GM21576 (cell line): ENCODE measurements at regions not wholly inside any gene's neighbourhood (a gene's known extent, or its start where the extent isn't known, plus 50 kb on each side); places are given as distances from the start of the nearest gene placed in this dataset.
"Not testable (repeated sequence)": the region's sequence is repeated elsewhere in the genome, so short reads cannot be mapped to it uniquely, and the experiment has no call there.

Experiments
- ATAC-seq: cut with Tn5 transposase; IDR thresholded peaks from one replicate; pipeline ENCODE4 v1.9.1; 2021; ENCODE audit warnings: mild to moderate bottlenecking, moderate library complexity; ENCODE audit not compliant: unreplicated experiment

DNA sequence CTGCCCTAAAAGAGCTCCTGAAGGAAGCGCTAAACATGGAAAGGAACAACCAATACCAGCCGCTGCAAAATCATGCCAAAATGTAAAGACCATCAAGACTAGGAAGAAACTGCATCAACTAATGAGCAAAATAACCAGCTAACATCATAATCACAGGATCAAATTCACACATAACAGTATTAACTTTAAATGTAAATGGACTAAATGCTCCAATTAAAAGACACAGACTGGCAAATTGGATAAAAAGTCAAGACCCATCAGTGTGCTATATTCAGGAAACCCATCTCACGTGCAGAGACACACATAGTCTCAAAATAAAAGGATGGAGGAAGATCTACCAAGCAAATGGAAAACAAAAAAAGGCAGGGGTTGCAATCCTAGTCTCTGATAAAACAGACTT is 88.8 kb upstream of the CAV2 start:
- not testable (repeated sequence) for ATAC-seq

DNA sequence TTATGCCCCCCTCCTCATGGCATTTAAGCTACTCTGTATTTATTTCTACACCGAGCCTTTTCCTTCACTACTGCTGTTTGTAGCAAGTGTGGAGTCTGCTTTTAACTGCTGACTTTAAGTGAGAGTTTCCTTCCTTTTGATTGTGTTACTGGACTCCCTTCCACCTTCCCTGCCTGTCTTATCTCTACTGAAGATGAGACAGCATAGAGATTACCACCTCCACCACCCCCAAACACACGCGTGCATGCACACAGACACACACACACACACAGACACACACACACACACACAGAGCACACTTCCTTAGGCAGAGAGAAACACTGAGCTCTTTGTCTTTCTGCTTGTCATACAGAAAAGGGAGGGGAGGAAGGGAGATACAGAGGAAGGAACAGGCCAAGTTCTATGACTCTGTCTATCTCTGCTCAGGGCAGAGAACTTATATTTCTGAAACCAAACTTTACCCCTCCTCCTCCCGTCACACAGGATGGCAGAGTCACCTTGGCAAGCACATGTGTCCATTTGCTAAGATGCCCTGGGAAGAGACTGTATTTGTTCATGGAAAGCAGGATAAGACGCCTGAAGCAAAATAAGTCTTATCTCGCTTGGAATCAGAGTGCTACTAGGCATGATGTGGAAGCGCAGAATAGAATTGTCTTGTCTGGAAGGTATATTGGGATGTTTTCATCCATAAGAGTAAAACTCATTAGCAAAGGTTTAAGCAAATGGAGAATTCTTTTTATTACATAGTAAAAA is 81.8 kb upstream of the CAV2 start:
- ATAC-seq = no peak

DNA sequence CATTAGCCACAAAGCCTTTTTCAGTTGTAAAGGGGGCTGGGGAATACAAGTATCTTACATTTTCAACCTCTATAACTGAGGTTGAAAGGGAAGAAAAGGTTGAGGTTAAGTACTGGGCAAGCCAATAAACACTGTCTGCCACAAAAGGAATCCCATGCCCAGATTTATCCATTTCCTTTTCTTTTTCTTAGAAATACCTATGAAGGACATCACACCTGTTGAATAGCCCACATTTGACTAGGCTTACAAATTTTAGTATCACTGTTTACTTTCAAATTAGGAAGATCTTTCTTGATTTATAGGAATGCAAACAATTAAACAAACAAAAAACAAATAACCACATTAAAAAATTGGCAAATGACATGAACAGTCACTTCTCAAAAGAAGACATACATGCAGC is 81.0 kb upstream of the CAV2 start:
- ATAC-seq = no peak

DNA sequence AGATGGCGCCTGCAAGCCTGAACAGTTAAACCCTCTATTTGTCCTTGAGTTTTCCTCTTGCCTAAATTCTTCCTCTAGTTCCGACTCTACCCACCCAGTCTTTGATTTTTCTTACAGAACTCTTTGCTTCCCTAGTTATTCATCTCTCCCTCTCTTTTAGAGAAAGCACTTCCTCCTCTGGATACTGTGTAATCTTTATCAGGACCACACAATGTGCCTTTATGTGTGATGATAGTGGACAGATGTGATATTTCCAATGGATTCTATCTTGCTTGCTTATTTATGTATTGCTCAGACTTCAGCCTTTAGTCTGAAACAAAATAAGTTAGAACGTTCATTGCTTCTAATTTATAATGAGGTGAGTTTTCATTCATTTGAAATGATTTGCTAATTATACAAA is 79.5 kb upstream of the CAV2 start:
- ATAC-seq = no peak

DNA sequence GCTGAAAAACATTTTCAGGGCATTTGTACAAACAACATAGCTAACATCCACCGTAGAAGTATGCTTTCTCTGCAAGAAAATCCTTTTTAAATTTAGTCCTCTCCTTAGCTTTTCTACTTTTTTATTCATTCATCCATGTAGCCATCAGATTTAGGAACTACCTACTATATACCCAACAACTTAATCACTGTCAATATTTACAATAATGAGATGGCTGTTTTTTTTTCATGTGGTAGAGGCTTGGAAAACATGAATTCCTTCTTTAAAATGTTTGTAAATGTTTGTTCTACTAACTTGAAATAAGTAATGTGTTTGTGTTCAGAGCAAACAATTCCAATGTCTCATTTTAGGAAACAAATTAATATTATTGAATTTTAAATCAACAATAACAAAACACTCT is 78.2 kb upstream of the CAV2 start:
- ATAC-seq = no peak

DNA sequence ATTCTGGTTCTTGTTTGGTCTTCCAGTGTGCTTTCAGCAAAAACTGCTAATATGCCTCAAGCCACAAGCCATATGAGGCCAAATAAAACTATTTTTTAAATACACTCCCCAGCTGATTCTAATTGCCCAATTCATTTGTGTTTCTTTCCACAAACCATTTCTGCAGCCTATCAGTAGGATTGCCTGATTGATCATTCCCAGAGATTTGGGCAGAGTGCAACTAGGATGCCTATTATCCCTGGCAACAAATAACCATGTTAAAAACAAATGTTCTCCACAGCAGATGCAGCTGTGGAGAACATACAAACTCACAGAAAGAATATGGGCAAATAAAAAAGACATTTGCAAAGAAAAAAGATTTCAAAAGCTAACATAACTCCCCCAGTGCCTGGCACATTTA is 76.9 kb upstream of the CAV2 start:
- ATAC-seq = no peak

DNA sequence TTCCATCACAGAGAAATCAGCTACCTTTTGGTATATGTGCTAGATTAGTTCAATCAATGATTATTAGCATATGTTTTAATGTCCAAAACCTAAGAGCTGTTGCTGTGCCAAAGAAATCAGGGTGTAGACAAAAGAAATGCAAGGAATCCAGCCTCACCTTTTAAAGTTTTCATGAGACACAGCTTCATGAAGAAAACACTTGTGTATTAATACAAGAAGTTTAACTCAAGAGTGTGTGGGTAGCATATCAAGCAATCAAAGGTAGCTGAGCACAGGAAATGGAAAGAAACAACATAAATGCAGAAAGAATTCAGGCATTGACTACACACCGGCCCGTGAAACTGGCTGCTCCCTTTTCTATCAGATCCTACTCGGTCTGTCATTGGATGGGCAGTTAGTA is 76.0 kb upstream of the CAV2 start:
- ATAC-seq = no peak

DNA sequence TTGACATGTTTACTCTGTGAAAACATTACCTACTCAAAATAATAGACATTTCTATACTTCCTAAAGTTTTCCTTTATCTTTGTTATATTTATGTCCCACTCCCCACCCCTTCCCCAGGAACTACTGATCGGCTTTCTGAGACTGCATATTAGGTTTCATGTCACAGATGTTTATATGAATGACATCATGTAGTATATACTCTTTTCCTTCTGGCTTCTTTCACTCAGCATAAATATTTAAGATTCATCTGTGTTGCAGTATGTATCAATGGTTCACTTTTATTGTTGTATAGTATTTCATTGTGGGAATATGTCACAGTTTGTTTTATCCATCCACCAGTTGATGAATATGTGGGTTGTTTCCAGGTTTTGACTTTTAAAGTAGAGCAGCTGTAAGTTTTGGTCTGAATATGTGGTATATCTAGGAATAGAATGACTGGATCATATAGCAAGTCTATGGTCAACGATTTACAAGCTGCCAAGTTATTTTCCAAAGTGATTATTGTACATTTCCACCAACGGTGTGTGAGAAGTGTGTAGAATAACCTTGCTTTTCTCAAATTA is 73.8 kb upstream of the CAV2 start:
- no peak for ATAC-seq

DNA sequence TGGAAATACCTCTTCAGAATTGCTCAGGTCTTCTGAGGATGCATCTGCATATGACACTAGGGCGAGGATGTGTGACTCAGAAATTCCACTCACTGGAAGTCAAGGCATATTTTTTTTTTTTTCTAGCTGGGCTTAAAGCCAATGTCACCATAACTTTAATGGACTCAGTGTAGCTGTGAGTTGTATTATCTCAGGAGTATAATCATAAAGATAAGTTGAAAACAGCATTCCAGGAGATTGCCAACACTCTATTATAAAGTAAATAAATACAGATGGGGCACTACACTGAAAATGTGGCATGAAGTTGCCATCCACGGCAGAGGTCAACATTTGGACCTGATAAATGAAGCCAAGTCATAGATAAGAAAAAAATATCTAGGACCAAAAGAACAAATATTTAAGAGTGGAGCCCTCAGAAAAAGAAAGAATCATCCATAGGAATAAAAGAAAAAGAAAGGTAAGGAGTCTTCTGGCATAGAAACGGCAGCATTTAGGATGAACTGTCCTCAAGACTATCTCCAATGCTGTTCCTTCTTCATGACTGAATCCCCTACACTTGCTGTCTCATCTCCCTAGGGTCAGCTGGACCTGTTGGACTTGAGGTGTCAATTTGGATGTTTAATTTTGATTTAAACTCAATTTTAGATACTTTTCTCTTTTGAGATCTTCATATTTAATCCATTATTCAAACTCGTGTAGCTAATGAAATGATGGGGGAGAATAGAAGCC is 72.9 kb upstream of the CAV2 start:
- no peak for ATAC-seq

DNA sequence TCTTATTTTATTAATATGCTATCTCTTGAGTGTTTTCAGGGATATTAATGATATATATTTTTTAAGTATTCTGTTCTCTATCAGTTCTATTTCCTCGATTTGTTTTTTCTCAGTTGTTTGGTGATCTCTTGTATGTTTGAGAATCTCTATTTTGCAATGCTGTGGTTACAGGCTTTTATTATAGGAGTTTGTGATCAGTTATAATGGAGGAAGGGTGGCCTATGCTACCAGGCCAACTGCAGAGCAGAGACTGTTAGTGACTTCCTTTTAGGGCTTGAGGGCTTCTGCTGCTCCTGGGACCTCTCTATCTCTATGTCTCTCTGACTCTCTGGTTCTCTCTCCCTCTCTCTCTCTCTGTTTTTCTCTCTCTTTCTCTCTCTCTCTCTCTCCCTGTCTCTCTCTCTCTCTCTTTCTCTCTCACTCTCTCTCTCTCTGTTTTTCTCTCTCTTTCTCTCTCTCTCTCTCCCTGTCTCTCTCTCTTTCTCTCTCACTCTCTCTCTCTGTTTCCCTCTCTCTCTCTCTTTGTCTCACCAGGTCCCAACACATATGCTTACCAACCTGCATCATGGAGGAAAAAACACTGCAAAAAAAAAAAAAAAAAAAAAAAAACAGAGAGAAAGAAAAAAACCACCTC is 69.4 kb upstream of the CAV2 start:
- no peak for ATAC-seq

DNA sequence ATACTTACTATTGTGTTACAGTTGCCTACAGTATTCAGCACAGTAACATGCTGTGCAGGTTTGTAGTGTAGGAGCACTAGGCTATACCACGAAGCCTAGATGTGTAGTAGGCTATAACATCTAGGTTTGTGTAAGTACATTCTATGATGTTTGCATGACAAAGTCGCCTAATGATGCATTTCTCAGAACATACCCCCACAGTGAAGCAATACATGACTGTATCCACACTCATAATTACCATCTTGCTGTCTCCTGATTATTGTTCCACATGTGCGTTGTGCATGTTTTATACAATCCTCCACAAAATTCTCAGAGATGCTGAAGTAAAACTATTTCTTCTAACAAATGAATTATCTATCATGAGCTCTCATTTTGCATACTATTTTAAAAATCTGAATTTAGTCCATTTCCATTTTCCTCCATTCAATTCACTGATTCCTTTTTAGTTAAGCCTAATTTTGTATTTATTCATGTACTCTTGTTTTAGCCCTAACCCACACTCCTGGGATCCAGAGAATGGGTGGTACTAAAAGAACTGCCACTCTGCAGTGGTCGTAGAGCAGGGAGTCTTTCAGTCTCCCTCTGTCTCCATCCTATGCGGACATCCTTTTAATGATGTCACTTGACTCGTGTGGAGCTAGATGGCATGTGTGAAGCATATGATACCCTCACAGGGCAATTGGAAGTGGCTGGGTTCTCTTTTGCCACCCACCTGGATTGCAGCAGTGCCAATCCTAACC is 67.6 kb upstream of the CAV2 start:
- no peak for ATAC-seq

DNA sequence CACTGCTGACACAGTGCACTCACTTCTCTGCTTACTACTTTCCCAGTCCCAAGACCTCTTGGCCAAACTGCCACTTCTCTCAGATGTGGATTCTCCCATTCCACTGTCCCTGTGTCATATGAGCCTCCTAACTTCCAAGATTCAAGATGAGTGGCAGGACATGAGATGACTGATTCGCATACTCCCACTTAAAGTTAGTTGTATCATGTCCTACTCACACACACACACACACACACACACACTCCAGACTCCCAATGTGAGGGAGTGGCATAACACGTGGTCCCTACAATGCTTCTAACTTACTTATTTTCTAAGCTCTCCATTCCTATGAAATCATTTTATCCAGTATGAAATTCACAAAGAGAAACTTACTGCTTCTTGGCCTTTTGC is 67.0 kb upstream of the CAV2 start:
- no peak for ATAC-seq

DNA sequence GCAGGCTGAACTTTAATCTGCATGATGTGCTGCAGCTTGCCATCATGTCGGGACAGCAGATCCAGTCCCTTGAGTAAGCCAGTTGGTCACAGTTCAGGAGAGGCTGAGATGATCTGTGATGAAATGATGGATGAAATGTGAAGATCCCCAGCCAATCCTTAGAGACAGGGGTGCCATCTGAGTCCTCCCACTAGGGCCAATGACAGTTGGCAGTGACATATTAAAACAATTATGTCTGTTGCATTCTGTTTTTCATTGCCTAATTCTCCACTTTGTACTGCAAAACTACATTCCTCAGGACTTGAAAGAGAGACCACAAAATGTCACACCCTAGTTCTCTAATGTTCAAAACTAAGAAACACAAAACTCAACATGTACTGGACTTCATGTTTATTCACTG is 66.3 kb upstream of the CAV2 start:
- no peak for ATAC-seq

DNA sequence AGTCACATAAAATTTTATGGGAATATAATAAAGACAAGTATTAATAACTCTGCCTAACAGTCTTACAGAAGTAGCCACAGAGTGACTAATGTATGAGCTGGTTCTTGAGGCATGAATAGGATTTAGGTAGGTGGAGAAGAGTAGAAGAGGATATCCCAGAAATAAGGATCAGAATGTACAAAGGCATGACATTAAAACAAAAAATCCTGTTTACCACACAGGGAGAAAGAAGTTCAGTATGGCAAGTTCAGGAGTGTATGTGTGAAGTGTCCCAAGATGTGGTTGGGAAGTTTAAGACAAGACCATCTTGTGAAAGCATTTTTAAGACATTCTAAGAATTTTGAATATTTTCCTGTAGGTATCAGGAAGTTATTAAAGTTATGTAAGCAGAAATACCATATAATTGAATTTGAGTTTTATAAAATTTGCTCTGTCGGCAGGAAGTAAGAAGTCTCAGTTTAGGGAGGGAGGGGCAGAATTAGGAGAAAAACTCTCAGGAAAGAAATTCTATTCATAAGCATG is 64.7 kb upstream of the CAV2 start:
- no peak for ATAC-seq

DNA sequence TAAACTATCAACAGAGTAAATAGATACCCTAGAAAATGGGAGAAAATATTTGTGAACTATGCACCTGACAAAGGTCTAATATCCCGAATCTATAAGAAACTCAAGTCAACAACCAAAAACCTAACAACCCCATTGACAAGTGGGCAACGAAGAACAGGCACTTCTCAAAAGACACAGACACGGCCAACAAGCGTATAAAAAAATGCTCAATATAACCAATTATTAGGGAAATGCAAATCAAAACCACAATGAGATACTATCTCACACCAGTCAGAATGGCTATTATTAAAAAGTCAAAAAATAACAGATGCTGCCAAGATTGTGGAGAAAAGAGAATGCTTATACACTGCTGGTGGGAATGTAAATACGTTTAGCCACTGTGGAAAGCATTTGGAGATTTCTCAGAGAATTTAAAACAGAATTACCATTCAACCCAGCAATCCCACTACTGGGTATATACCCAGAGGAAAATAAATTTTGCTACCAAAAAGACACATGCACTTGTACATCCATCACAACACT is 63.2 kb upstream of the CAV2 start:
- ATAC-seq = no peak

DNA sequence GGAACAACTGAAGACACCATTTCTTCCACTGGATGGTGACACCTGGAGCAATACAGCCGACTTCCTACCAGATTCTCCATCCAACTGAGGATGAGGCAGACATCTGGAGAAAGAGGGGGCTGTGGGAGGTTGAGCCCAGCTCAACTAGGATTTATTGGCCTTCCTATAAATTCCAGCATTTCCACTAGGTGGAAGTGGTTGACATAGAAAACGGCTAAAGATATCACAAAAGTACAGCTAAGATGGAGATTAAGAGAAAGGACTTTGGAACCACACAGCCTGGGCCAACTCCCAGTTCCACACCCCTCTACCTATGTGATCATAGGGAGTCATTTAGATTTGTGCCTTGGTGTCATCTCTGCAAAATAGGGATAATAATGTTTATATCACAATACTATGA is 61.3 kb upstream of the CAV2 start:
- ATAC-seq = no peak

DNA sequence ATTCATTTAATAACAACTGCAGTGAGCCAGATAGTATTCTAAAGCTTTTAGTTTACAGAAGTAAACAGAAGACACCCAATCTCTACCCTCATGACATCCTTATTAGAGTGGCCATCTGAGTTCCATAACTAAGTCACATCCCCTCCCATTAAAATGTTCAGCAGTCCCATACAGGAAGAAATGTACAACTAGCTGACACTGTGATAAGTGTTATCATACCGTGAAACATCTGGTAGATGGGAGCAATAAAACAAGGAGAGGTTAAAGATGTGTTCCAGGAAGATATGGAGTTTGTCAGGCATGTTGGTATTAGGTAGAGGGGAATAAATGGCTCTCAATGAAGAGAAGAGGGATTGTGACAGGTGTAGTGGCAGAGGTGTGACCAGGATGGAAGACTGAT is 60.5 kb upstream of the CAV2 start:
- no peak for ATAC-seq

DNA sequence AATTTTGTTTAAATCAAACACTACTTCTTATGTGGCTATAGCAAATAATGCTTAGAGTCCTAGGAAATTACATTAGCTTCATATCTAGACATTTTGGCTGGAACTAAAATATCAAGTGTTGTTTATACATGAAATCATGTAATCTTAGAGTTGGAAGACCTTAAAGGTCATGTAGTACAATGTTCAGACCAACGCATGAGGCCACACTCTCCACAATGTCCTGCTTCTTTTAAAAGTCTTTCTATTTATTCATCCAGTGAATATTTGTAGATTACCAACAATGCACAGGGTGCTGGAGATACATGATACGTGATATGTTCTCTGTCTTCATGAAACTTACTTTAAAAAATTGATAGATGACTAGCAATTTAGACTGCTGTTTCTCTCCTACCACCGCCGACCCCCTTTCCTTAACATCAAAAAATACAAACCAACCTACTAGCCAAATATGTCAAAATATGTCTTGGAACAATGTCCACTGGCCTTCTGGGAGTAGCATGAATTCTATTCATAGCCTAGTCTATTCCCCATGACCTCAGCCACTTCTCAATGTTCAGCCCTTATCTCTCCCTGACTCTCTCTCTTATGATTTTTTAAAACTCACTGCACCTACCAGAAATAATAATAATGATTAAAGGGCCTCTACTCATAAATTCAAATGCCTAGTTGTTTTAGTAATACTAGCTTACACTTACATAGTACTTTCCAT is 59.5 kb upstream of the CAV2 start:
- no peak for ATAC-seq

DNA sequence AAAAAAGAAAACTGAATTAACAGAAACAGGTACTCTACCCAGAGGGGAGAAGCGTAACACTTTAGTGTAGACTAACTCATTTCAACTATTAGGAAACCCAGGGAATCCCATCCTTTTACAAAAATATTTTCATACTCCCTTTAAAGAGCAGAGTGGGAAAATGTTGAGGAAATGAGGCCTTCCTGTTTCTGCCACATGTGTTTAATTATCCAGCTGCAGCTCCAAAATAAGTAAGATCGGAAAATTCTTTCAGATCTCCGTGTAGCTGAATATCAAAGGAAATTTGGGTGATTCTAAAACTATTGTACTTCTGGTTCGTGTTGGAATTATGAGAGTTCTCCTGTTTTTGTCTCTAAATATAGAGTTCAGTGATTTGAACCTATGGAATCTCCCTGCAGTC is 58.0 kb upstream of the CAV2 start:
- no peak for ATAC-seq

DNA sequence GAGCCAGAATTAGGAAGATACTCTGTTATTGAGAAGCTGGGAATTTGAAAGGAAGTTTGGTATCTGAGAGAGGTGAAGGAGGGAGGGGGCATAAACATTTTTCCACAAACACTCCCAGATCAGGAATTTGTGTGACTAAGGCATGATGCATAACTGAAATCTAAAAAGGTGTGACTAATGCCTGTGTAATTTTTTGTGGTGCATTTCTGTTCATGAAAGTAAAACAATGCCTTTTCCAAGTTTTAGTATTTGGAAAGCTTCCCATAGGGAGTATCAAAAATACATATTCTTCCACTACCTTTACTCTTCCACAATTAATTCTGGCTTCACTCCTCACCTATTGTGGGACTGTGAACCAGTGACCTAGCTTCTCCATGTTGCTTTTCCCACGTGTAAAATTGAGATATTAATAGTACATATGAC is 56.4 kb upstream of the CAV2 start:
- ATAC-seq = no peak
